Stomach (tissue), 8 donors: ENCODE measurements at regions not wholly inside any gene's neighbourhood (a gene's known extent, or its start where the extent isn't known, plus 50 kb on each side); places are given as distances from the start of the nearest gene placed in this dataset.

ENCODE experiments used
- DNase-seq, 2 donors: peaks; one replicate each; pipeline versions ENCODE4 v3.0.0 to v3.0.0-alpha.2; 2013 to 2019
- H3K27ac ChIP-seq, 5 donors: fragments of 200-600 bp in 4 of 5; sonication (generic) in 4 of 5; one replicate each; pipeline ENCODE4 v1.5.1; 2013 to 2019; ENCODE audit warnings: mild to moderate bottlenecking in 1 of 5, moderate library complexity in 1 of 5
- H3K27me3 ChIP-seq, 3 donors: fragments of 200-600 bp; sonication (generic); one replicate each; pipeline ENCODE4 v1.5.1; 2017 to 2019; ENCODE audit warnings: mixed run types in 1 of 3
- H3K36me3 ChIP-seq, 4 donors: fragments of 200-600 bp; sonication (generic); 1 replicate in 3 of 4; 2 replicates in 1 of 4; pipeline ENCODE4 v1.5.1; 2016 to 2019
- H3K4me1 ChIP-seq, 4 donors: fragments of 200-600 bp; sonication (generic); one replicate each; pipeline ENCODE4 v1.5.1; 2016 to 2019
- H3K4me3 ChIP-seq, 4 donors: fragments of 200-600 bp; sonication (generic) in 3 of 4; one replicate each; pipeline ENCODE4 v1.5.1; 2016 to 2019; ENCODE audit warnings: mild to moderate bottlenecking in 1 of 4
- H3K9me3 ChIP-seq, 4 donors: fragments of 200-600 bp; sonication (generic); one replicate each; pipeline ENCODE4 v1.5.1; 2016 to 2019
- CTCF ChIP-seq, 7 experiments: fragments of 450-650 bp in 4 of 7; fragments of 200-600 bp in 3 of 7; sonication (generic) in 3 of 7; IDR thresholded peaks; one replicate each; pipeline ENCODE4 v1.5.1; 2016 to 2019; ENCODE audit warnings: antibody characterized with exemption in 7 of 7, control low read depth in 2 of 7, mild to moderate bottlenecking in 1 of 7
- EP300 ChIP-seq: sonication (generic); formaldehyde crosslinking; IDR thresholded peaks from one replicate; pipeline ENCODE4 v1.6.1; 2017; ENCODE audit warnings: antibody characterized with exemption
- POLR2A ChIP-seq, 4 donors: fragments of 450-650 bp; IDR thresholded peaks; one replicate each; pipeline ENCODE4 v1.6.1; 2016; ENCODE audit warnings: antibody characterized with exemption in 4 of 4, control low read depth in 2 of 4, mild to moderate bottlenecking in 1 of 4, moderate library complexity in 1 of 4
- POLR2AphosphoS5 ChIP-seq, 3 donors: sonication (generic); formaldehyde crosslinking; IDR thresholded peaks; one replicate each; pipeline ENCODE4 v1.6.1; 2016; ENCODE audit warnings: antibody characterized with exemption in 3 of 3
- WGBS, 5 donors: extraction: QIAGEN DNeasy Blood & Tissue Kit in 3 of 5; methylation state at CpG; one replicate each; pipeline versions ENCODE4 v1.1.5 to v1.1.7; 2013 to 2018; 5-methylcytosine and 5-hydroxymethylcytosine counted together
- intact Hi-C: fragments of 100-400 bp; cut with DNase I; formaldehyde crosslinking; loops from one replicate; pipeline ENCODE4 v1.15.1; 2023; ENCODE audit warnings: low total_unique reads
- donor health status: healthy with polysubstance abuse.
- donor health status: Bipolar disorder and iron deficiency.
- donor health status: healthy.

DNA sequence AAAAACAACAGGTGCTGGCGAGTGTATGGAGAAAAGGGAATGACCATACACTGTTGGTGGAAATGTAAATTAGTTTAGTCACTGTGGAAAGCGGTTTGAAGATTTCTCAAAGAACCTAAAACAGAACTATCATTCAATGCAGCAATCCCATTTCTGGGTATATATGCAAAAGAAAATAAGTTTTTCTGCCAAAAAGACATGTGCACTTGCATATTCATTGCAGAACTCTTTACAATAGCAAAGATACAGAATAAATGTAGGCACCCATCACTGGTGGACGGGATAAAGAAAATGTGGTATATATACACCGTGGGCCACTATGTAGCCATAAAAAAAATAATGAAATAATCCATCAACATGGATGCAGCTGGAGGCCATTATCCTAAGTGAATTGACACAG is 105.1 kb upstream of the FSTL5 start:
- Histone ChIP-seq H3K36me3 (no peaks in the 10 kb centered on the region), H3K9me3 (peaks cover 0 to 21% (median 15%) of the 10 kb centered on the region in 4 donors), H3K27ac (no peak overlapping the region), H3K4me3 (no peak overlapping the region), H3K27me3 (no peaks in the 10 kb centered on the region), H3K4me1 (no peaks in the 10 kb centered on the region)
- TF ChIP-seq POLR2AphosphoS5 (IDR thresholded peaks at IDR 0.05): no peak
- no peak for TF ChIP-seq POLR2A (IDR thresholded peaks at IDR 0.05)
- TF ChIP-seq CTCF (IDR thresholded peaks at IDR 0.05): no peak
- no peak for TF ChIP-seq EP300
- intact Hi-C loops: no loop called here
- 80 to 88% (median 87%) methylated on average over 4 of the region's 4 CpGs for WGBS, 5 donors
- DNase-seq: no peak

GRCh38 chr4:162265802-162266201 is 102.0 kb upstream of the FSTL5 start:
- intact Hi-C loops: no loop called here
- H3K4me3 ChIP-seq: no peak overlapping the region
- no peak for DNase-seq
- H3K4me1 ChIP-seq: no peaks in the 10 kb centered on the region
- no peak overlapping the region for H3K27ac ChIP-seq
- 28 to 36% (median 29%) methylated on average over 1 of the region's 1 CpG for WGBS, 5 donors
- H3K9me3 ChIP-seq: peaks cover 0 to 32% (median 23%) of the 10 kb centered on the region in 4 donors
- no peak for TF ChIP-seq EP300
- TF ChIP-seq POLR2A (IDR thresholded peaks at IDR 0.05): no peak
- no peak for TF ChIP-seq CTCF (IDR thresholded peaks at IDR 0.05)
- TF ChIP-seq POLR2AphosphoS5 (IDR thresholded peaks at IDR 0.05): no peak
- H3K27me3 ChIP-seq: no peaks in the 10 kb centered on the region
- H3K36me3 ChIP-seq: no peaks in the 10 kb centered on the region

- H3K27ac ChIP-seq: no peak overlapping the region
- intact Hi-C loops: no loop called here
- no peaks in the 10 kb centered on the region for H3K27me3 ChIP-seq
- no peak overlapping the region for H3K4me3 ChIP-seq
- peaks cover 0 to 7% (median 0%) of the 10 kb centered on the region in 4 donors for H3K4me1 ChIP-seq
- H3K9me3 ChIP-seq: no peaks in the 10 kb centered on the region
- no peaks in the 10 kb centered on the region for H3K36me3 ChIP-seq
- no peak for DNase-seq
- 43 to 75% (median 49%) methylated on average over 4 of the region's 4 CpGs for WGBS, 5 donors
- TF ChIP-seq EP300: no peak
- no peak for TF ChIP-seq POLR2AphosphoS5 (IDR thresholded peaks at IDR 0.05)
- TF ChIP-seq POLR2A (IDR thresholded peaks at IDR 0.05): no peak
- no peak for TF ChIP-seq CTCF (IDR thresholded peaks at IDR 0.05)
Observed at GRCh38 chr4:162245051-162245450, 81.3 kb upstream of the FSTL5 start.

DNA sequence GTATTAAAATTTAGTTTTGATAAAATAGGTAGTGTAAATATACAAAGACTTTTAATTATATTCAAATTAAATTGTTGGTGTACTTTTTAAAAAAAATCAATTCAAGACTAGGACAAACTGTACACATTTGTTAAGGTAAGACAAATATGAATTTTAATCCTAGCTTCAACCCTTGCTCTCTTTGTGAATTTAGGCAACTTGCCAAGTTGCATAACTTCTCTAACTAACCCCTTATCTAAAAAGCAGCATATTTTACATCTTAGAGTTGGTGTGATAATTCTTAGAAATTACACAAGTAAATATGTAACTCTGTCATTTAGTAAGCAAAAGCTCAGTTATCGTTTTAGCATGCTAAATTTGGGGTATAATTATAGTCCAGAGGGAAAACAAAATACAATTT is 78.1 kb upstream of the FSTL5 start:
- Histone ChIP-seq H3K36me3 (no peaks in the 10 kb centered on the region), H3K4me3 (no peak overlapping the region), H3K9me3 (no peaks in the 10 kb centered on the region), H3K27me3 (no peaks in the 10 kb centered on the region), H3K27ac (no peak overlapping the region), H3K4me1 (peaks cover 0 to 7% (median 0%) of the 10 kb centered on the region in 4 donors)
- no peak for TF ChIP-seq CTCF (IDR thresholded peaks at IDR 0.05)
- TF ChIP-seq POLR2AphosphoS5 (IDR thresholded peaks at IDR 0.05): no peak
- no peak for TF ChIP-seq POLR2A (IDR thresholded peaks at IDR 0.05)
- TF ChIP-seq EP300: no peak
- peak in 1 of 2 donors; percentile 75 for DNase-seq
- WGBS, 5 donors: 6 to 35% (median 11%) methylated on average over 1 of the region's 1 CpG
- intact Hi-C loops: no loop called here
